Fibroblast of gingiva (primary cell): ENCODE measurements at regions not wholly inside any gene's neighbourhood (a gene's known extent, or its start where the extent isn't known, plus 50 kb on each side); places are given as distances from the start of the nearest gene placed in this dataset.

Source experiments
- DNase-seq: peaks from one replicate; pipeline ENCODE4 v3.0.0-alpha.2; 2011; ENCODE audit warnings: low read depth

DNA sequence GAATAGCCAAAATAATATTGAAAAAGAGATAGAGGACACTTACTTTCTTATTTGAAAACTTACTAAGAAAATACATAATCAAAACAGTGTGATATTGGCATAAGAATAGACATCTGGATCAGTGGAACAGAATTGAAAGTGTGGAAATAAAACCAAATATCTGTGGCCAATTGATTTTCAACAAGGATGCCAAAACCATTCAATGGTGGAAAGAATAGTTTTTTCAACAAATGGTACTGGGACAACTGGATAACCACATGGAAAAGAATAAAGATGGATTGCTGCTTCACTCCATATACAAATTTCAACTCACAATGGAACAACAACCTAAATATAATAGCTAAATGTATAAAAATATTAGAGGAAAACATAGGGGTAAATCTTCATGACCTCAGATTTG lies 152.5 kb upstream of the GPR149 start:
- no peak for DNase-seq

DNA sequence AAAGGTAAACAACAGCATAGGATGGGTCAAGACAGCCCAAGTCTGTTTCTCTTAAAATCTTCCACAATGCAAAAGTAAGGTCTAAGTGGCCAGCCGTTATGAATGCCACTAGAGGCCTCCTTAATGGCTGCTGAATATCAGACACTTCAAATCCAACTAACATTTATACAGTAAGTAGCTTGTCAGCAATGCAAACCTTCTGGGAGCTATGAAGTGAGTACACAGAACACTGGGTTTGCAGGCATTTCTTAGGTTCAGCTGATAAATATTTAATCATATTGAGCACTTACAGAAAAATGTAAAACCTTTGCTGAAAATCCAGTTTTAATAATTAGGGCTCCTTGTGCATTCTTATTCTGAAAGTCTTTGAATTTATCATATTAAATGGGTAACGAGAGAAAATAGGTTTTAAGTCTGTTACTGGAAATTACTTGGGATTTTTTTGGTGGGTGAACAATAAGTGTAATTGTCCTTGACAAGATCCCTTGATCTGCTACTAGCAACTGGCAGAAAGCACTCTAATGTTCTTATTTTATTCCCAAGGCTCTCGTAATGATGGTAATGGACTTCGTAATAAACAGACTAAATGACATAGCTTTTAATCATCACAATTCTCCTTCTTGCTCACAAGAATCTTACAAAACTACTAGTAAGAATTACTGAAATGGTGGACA lies 141.7 kb upstream of the GPR149 start:
- DNase-seq = no peak

DNA sequence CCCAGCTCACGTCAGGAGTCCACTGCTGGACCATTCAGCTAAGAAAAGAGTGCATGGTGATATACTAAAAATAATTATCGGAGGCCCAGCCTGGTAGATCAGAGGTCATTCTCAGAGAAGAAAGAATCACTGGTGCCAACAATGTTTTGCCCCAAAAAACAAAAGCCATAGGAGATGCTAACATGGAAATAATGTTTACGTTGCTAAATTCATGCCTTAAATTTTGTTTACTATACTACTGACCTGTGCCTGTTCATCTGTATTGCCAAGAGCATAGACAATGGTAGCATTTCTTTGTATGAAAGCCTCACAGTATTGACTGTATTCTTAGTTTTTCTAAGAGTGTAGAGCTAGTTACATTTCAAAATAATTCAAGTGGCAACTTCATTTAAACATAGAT lies 138.1 kb upstream of the GPR149 start:
- DNase-seq = no peak

- no peak for DNase-seq
These were observed 129.6 kb upstream of the GPR149 start for GRCh38 chr3:154559623-154560022.

- no peak for DNase-seq
These were observed 122.3 kb upstream of the GPR149 start for GRCh38 chr3:154552338-154552737.

DNA sequence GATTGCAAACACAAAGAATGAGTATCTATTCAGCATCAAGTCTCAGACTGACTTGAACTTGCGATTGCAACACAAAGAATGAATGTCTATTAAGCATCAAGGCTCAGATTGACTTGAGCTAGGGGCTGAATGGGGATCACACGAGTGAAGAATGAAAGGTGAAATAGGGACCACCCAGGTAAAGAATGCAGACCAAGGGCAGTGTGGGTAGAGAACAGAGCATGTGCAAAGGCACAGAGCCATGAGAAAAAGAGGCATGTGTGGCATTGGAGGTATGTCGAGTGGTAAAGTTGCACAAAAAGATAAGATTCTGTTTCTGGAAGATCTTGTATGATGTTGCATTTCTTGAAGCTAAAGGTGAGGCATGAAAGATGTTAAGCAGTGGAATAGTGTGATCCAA lies 119.4 kb upstream of the GPR149 start:
- DNase-seq = no peak

- no peak for DNase-seq
These were observed 118.4 kb upstream of the GPR149 start for GRCh38 chr3:154548341-154548740.

- no peak for DNase-seq
These were observed 112.8 kb upstream of the GPR149 start for GRCh38 chr3:154542837-154543236.

- DNase-seq = no peak
These were observed 111.1 kb upstream of the GPR149 start for GRCh38 chr3:154540950-154541604.

- DNase-seq = no peak
These were observed 108.8 kb upstream of the GPR149 start for GRCh38 chr3:154538566-154539360.

- no peak for DNase-seq
These were observed 106.8 kb upstream of the GPR149 start for GRCh38 chr3:154536751-154537150.

DNA sequence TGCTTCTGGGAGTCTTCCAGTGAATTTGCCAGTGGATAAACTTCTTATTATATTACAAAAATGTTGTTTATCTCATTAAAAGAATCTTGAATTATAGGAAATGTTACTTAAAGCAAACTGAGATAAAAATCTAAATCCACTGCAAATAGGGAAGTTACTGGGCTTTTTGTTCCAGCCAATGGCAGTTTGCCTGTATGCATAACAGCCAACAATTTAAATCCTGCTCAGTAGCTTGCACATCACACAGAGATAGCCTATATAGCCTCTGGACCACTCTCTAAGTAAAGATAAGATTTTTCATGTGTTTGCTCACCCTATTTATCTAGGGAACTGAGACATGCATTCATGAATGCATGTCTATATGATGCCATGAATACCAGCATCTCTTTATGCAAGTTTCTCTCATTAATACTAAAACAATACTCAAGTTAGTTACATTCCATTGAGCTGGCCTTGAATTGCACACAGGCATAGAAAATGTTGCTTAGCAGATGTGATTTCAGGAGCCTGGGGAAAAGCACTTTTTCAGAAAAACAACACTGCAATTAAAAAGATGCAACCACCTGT lies 92.1 kb upstream of the GPR149 start:
- no peak for DNase-seq

DNA sequence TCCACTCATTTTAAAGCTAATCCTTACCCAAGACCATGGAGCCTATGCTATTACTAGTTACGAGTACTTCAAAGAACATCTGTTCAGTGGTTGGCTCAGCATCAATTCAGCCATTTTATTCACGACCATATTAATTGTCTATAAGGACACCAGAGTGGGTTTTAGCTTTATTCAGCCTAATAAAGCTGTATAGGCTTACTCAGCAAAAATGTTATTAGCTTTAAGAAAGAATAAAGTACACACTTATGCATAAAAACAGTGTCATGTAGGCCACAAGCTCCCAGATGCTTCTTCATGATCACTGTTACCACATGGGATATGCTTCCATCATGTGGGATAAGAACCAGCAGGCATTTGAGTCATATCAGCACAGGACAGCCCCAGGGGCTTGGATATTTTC lies 87.4 kb upstream of the GPR149 start:
- DNase-seq = no peak

DNA sequence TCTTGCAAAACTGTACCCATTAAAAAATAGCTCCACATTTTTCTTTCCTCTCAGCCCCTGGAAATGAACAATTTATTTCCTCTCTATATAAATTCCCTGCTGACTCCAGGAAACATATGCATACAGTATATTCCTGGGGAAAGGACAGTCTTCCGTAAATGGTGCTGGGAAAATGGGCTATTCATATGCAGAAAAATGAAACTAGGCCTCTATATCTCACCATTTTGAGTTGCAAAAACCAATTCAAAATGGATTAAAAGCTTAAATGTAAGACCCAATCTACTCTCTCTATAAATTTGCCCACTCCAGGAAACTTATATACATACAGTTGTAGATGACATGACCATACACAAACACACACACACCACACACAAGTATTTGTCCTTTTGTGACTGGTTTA lies 85.9 kb upstream of the GPR149 start:
- no peak for DNase-seq

DNA sequence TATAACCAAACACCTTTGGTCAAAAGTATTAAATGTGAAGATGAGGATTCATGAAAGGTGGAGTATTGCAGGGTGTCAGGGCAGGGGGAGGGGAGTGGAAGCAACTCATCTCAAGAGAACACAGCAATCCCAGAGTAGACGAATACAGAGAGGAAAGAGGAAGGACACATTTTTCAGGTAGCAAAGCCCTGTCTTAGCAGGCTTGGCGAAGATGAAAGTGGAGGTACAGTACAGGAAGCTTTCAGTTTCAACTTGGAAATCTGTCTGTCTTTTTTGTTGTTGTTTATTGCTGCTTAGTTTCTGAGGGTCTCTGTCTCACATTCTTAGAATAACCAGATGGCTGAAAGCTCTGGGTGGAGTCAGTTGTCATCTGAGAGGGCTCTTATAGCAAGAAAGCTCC lies 80.8 kb upstream of the GPR149 start:
- no peak for DNase-seq

GRCh38 chr3:154507727-154508126 lies 77.7 kb upstream of the GPR149 start:
- no peak for DNase-seq

DNA sequence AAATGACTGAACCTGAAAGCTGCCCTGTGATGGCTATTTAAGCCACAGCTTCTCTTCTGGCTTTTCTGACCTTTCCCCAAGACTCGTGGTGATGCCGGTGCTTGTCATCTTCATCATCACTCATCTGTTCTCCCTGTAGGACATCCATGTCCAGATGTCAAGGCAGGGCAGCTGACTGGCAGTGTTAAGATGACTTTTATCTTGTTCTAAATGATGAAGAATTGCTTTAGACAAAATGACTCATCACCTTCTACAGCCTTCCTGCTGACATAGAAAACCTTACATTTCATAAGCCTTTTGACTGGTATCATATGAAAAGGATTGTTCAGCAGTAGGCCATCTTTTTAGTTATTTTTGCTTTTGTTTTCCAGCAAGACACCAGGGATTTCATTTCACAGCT lies 67.0 kb upstream of the GPR149 start:
- no peak for DNase-seq

DNA sequence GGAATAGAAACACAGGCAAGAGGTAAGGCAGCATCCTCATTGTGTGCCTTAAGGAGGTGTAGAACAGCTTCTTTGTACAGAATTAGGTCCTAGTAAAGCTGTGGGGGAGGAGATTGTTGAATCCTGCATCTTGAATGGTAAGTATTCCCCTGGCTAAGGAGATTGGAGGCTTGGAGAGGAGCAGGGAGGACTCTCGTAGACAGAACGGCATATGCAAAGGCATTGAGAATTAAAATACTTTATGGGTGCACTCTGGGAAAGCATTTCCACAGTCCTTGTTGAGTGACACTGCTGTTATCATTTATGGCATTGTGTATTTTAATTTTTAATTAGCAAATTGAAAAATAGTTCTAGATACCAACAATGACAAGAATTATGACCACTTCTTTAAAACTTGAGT lies 66.5 kb upstream of the GPR149 start:
- no peak for DNase-seq

GRCh38 chr3:154486949-154487348 lies 57.0 kb upstream of the GPR149 start:
- no peak for DNase-seq

DNA sequence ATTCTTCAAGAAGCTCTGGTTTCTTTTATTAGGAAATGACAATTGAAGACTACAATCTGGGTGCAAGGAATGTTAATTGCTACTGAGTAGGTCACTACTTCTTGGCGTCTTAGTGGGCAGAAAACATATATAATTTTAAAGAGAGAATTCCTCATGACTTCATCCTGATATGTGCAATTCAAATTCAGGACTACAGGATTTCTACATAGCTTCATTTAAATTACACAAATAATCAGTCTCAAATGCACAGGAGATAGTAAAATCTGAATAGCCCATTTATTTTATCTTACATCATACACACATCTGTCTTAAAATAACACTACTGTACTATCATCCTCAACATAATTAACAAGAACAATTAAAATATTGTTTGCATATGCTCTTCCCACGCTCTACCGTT lies 52.5 kb upstream of the GPR149 start:
- no peak for DNase-seq

DNA sequence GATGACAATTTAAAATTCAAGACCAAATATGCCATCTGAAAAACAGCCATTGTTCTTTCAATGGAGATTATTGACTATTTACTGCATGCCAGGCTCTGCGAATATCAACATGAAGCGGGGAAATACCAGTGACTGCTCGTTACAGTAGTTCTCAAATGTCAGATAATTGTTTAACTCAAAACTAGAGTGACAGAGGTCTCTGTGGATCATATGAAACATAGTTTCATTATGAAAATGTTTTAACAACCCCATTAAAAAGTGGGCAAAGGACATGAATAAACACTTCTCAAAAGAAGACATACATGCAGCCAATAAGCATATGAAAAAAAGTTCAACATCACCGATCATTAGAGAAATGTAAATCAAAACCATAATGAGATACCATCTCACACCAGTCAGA lies 50.0 kb upstream of the GPR149 start:
- no peak for DNase-seq
